CD4-positive, alpha-beta memory T cell (primary cell): ENCODE measurements at regions not wholly inside any gene's neighbourhood (a gene's known extent, or its start where the extent isn't known, plus 50 kb on each side); places are given as distances from the start of the nearest gene placed in this dataset.

ENCODE experiments used
- CTCF ChIA-PET: fragments of 350-600 bp; sonication (Branson Sonifier 250); formaldehyde crosslinking; loops from one replicate; lab custom pipeline; 2021; ENCODE audit warnings: inconsistent platforms; ENCODE audit not compliant: partially characterized antibody; lab: Charles Lee
- POLR2A ChIA-PET: fragments of 350-600 bp; sonication (Branson Sonifier 250); formaldehyde crosslinking; loops from one replicate; lab custom pipeline; 2021; ENCODE audit not compliant: partially characterized antibody; lab: Charles Lee
- DNase-seq, 5 donors: peaks; one replicate each; pipeline versions ENCODE4 v3.0.0 to v3.0.0-alpha.2; 2020 to 2022; ENCODE audit warnings: mixed read lengths in 1 of 5
- H3K27ac ChIP-seq: one replicate; pipeline ENCODE4 v1.7.0; 2013; ENCODE audit warnings: low read depth, low read length
- H3K27me3 ChIP-seq: 2 replicates; pipeline ENCODE4 v1.7.0; 2013; ENCODE audit warnings: mild to moderate bottlenecking, low read length, moderate library complexity; ENCODE audit not compliant: insufficient read depth
- H3K36me3 ChIP-seq: 2 replicates; pipeline ENCODE4 v1.7.0; 2013; ENCODE audit warnings: mild to moderate bottlenecking, low read length, moderate library complexity; ENCODE audit not compliant: insufficient read depth
- H3K4me1 ChIP-seq: 2 replicates; pipeline ENCODE4 v1.7.0; 2013; ENCODE audit warnings: mild to moderate bottlenecking, low read length, moderate library complexity; ENCODE audit not compliant: insufficient read depth
- H3K4me3 ChIP-seq, 2 donors: one replicate each; pipeline ENCODE4 v1.7.0; 2013; ENCODE audit warnings: low read length in 2 of 2, mild to moderate bottlenecking in 1 of 2
- H3K9me3 ChIP-seq, 2 donors: one replicate each; pipeline ENCODE4 v1.7.0; 2013; ENCODE audit warnings: low read length in 2 of 2, control low read depth in 1 of 2; ENCODE audit not compliant: control insufficient read depth in 1 of 2
- H3K27ac Mint-ChIP-seq, 7 donors: one replicate each; pipeline ENCODE4 v1.8.0; 2020 to 2021; ENCODE audit warnings: mixed read lengths in 7 of 7, mild to moderate bottlenecking in 6 of 7, inconsistent platforms in 3 of 7, moderate library complexity in 3 of 7
- H3K27me3 Mint-ChIP-seq, 2 donors: one replicate each; pipeline ENCODE4 v1.8.0; 2020 to 2021; ENCODE audit warnings: mixed read lengths in 2 of 2
- H3K36me3 Mint-ChIP-seq, 2 donors: one replicate each; pipeline ENCODE4 v1.8.0; 2020 to 2021; ENCODE audit warnings: mixed read lengths in 2 of 2, inconsistent platforms in 1 of 2, mild to moderate bottlenecking in 1 of 2
- H3K4me1 Mint-ChIP-seq, 4 donors: one replicate each; pipeline ENCODE4 v1.8.0; 2020 to 2021; ENCODE audit warnings: mixed read lengths in 4 of 4, mild to moderate bottlenecking in 1 of 4
- H3K4me3 Mint-ChIP-seq, 8 donors: one replicate each; pipeline ENCODE4 v1.8.0; 2020 to 2021; ENCODE audit warnings: mixed read lengths in 8 of 8, mild to moderate bottlenecking in 7 of 8, moderate library complexity in 6 of 8, inconsistent platforms in 3 of 8
- H3K9me3 Mint-ChIP-seq, 8 donors: one replicate each; pipeline ENCODE4 v1.8.0; 2020 to 2021; ENCODE audit warnings: mixed read lengths in 8 of 8, mild to moderate bottlenecking in 5 of 8, inconsistent platforms in 3 of 8, moderate library complexity in 1 of 8
- intact Hi-C: fragments of 100-400 bp; cut with micrococcal nuclease; formaldehyde crosslinking; loops from one replicate; pipeline ENCODE4 v1.15.1; 2023

DNA sequence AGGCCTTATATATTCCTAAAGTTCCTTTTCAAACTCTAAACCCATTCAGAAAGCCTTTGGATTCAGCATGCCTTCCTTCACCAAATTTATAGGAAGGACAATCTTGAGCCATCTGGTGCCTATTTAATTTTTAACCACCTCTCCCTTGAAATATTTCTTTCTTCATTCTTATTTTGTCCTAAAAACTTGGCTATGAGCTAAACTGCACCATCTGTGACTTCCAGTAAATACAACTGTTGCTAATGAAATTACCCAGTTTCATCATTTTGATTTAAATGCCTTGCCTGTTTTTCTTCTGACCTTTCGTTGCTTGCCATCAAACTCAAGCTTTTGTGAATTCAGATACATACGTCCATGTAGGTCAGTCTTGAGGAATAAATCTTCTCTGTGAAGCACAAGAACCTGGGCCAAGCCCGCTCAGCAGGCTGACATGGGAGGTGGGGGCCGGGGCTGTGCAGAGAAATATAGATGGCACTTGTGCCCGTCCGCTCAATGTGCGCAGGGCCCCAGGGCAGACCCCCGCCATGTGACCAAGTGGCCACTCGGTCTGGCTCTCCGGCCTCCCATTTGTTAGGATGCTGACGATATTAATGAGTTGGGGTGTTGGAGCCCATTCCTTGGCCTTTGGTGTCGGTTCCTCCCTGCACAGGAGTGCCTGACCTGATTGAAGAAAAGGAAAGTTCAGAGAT lies 335.9 kb downstream of the VPS13C start:
- H3K4me1 Mint-ChIP-seq: no peaks in the 10 kb centered on the region
- no peaks in the 10 kb centered on the region for H3K9me3 Mint-ChIP-seq
- POLR2A ChIA-PET: no interaction called here
- H3K4me3 Mint-ChIP-seq: no peak overlapping the region
- DNase-seq: no peak
- H3K27ac Mint-ChIP-seq: no peak overlapping the region
- Histone ChIP-seq H3K27me3 (no peaks in the 10 kb centered on the region), H3K36me3 (no peaks in the 10 kb centered on the region), H3K4me3 (no peak overlapping the region), H3K4me1 (no peaks in the 10 kb centered on the region), H3K27ac (no peak overlapping the region), H3K9me3 (no peaks in the 10 kb centered on the region)
- CTCF ChIA-PET: interaction anchor here (0.9 kb wide), 1 partner anchor 11 kb away, joined by 3 read pairs; no protein-coding TSS in a partner anchor
- H3K36me3 Mint-ChIP-seq: no peaks in the 10 kb centered on the region
- intact Hi-C loops: no loop called here
- peaks cover 17% of the 10 kb centered on the region in 2 donors for H3K27me3 Mint-ChIP-seq

DNA sequence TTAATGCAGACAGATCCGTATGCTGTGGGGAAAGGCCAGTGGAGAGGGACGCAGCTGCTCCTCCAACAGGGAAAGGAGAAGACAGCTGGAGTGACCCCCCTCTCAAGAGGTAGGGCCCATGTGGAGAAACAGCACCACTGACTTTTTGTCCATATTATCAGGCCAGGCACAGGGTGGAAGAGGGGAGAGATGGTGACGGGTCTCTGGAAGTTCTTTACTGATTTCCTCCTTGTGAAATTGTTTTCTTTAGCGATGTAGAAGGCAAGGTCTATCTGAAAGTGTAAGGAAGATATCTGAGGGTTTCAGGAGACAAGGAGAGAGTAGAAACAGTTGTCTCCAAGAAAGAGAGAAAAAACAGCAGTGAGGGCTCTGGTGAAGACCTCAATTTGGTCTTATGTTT lies 338.8 kb downstream of the VPS13C start:
- Mint-ChIP-seq H3K4me1 (no peaks in the 10 kb centered on the region), H3K27me3 (peaks cover 14 to 19% of the 10 kb centered on the region in 2 donors), H3K4me3 (no peak overlapping the region), H3K27ac (no peak overlapping the region), H3K9me3 (no peaks in the 10 kb centered on the region), H3K36me3 (no peaks in the 10 kb centered on the region)
- intact Hi-C loops: no loop called here
- Histone ChIP-seq H3K4me1 (no peaks in the 10 kb centered on the region), H3K4me3 (no peak overlapping the region), H3K36me3 (no peaks in the 10 kb centered on the region), H3K27ac (no peak overlapping the region), H3K27me3 (no peaks in the 10 kb centered on the region), H3K9me3 (no peaks in the 10 kb centered on the region)
- ChIA-PET CTCF (no interaction called here), POLR2A (no interaction called here)
- no peak for DNase-seq

DNA sequence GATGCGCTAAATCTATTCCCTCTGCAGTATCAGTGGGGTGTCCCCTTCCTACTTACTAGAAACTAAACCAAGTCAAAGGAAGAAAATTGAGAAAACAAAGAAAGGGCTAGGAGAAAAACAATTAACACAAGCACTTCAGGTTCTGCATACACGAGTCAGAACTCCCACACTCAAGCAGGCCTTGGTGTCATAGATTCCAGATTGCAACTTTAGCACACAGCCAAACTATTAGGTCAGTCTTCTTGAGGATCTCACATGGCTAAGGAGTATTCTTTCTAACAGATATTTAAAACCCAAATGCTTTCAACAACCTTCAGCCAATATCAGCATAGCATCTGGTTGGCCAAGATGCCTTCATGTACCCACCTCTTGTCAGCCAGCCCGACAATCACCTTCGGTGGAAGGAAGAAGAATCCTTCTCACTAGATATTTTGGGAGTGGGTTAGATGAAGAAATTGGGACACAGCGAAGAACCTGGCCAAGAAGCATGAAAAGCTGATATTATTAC lies 340.0 kb downstream of the VPS13C start:
- no peak overlapping the region for H3K27ac ChIP-seq
- no peaks in the 10 kb centered on the region for H3K4me1 ChIP-seq
- no peak for DNase-seq
- H3K9me3 ChIP-seq: no peaks in the 10 kb centered on the region
- no peaks in the 10 kb centered on the region for H3K36me3 ChIP-seq
- intact Hi-C loops: no loop called here
- no peak overlapping the region for H3K4me3 ChIP-seq
- H3K4me3 Mint-ChIP-seq: no peak overlapping the region
- no peaks in the 10 kb centered on the region for H3K36me3 Mint-ChIP-seq
- no peak overlapping the region for H3K27ac Mint-ChIP-seq
- peaks cover 13 to 21% of the 10 kb centered on the region in 2 donors for H3K27me3 Mint-ChIP-seq
- POLR2A ChIA-PET: no interaction called here
- no peaks in the 10 kb centered on the region for H3K27me3 ChIP-seq
- no peaks in the 10 kb centered on the region for H3K4me1 Mint-ChIP-seq
- CTCF ChIA-PET: no interaction called here
- no peaks in the 10 kb centered on the region for H3K9me3 Mint-ChIP-seq

DNA sequence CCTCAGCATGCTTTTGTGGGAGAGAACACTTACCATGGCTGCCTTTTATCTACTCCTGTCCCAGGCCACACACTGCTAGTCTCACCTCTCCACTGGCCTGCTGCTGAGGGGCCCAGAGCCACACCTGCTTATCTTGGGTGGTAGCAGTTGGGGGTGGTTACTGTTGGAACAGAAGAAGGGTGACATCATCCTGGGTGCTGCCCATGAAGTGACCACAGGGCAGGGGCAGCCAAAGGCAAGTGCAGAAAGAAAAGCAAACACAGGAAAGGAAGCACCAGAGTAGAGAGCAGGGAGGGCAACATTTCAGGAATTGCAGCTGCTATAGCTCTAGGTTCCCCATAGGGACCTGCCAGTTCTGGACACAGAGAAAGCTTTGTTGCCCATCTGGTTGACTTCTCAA lies 345.2 kb downstream of the VPS13C start:
- Mint-ChIP-seq H3K4me1 (no peaks in the 10 kb centered on the region), H3K27ac (no peak overlapping the region), H3K4me3 (no peak overlapping the region), H3K9me3 (no peaks in the 10 kb centered on the region), H3K27me3 (peaks cover 5 to 16% of the 10 kb centered on the region in 2 donors), H3K36me3 (no peaks in the 10 kb centered on the region)
- Histone ChIP-seq H3K4me3 (no peak overlapping the region), H3K27ac (no peak overlapping the region), H3K27me3 (no peaks in the 10 kb centered on the region), H3K36me3 (no peaks in the 10 kb centered on the region), H3K9me3 (no peaks in the 10 kb centered on the region), H3K4me1 (no peaks in the 10 kb centered on the region)
- POLR2A ChIA-PET: no interaction called here
- intact Hi-C loops: no loop called here
- CTCF ChIA-PET: no interaction called here
- no peak for DNase-seq

DNA sequence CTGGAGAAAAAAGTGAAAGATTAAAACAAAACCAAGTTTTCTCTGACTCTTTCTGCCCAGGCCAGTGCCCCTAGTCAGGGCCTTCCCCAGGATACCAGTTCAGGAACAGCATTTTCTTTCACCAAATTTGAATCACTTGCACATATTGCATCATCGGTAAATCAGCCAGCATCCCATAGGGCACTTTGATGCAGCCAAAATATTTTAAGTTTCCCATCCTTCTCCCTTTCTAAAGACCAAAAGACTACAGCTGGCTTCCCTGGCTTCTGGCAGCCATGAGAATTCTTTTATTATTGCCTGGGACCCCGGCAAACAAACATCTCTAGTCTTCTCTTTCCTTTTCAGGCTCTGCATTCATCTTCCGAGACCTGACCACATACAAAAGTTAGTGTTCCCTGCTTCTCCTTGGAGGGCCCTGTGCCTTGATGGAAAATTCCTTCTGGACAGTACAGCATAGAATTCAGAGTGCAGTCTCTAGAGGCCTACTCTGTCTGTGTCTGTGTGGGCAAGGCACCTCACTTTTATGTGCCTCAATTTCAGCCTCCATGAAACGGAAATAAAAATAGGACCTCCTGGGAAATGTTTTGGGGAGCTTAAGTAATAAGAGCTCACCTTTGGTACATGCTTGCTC lies 348.0 kb downstream of the VPS13C start:
- Histone ChIP-seq H3K9me3 (no peaks in the 10 kb centered on the region), H3K27ac (no peak overlapping the region), H3K4me3 (no peak overlapping the region), H3K4me1 (no peaks in the 10 kb centered on the region), H3K36me3 (no peaks in the 10 kb centered on the region), H3K27me3 (no peaks in the 10 kb centered on the region)
- no peak overlapping the region for H3K4me3 Mint-ChIP-seq
- ChIA-PET POLR2A (no interaction called here), CTCF (no interaction called here)
- H3K27ac Mint-ChIP-seq: no peak overlapping the region
- H3K36me3 Mint-ChIP-seq: no peaks in the 10 kb centered on the region
- intact Hi-C loops: no loop called here
- no peaks in the 10 kb centered on the region for H3K9me3 Mint-ChIP-seq
- peaks cover 0 to 1% (median 0%) of the 10 kb centered on the region in 4 donors for H3K4me1 Mint-ChIP-seq
- no peak for DNase-seq
- peaks cover 5 to 8% of the 10 kb centered on the region in 2 donors for H3K27me3 Mint-ChIP-seq

DNA sequence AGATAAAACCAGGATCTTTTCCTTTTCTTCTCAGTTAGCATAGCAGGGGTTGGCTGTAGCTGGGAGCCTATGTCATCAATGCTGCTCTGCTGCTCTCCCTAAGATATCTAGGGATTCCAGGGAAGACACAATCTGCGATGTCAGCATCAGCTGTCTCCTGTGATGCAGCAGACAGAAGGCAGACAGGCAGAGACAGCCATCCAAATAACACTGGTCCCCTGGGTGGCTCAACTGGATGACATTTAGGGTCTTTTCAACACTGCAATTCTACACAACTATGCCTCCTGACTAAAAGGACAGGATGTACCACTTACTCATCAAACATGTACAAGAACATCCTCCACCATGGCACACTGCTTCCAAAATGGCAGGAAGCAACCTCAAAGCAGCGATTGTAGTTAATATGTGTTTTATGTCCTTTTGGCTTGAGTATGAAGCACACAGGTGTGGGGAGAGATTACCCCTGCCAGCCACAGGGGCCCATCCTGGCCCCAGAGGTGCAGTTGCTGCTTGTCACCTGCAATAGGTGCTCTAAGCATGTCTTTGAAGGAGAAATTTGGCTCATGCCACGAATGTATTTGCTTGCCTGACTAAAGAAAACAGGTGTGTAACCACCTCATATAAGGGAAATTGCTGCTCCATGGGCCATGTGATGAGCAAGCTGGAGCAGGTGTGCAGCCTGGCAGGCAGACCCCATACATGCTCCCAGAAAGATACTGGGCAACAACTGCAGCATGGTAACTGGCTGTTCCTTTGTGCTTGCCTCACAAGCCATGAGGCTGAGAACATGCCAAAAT lies 357.8 kb downstream of the VPS13C start:
- Histone ChIP-seq H3K36me3 (no peaks in the 10 kb centered on the region), H3K27me3 (no peaks in the 10 kb centered on the region), H3K4me3 (no peak overlapping the region), H3K27ac (no peak overlapping the region), H3K9me3 (no peaks in the 10 kb centered on the region), H3K4me1 (no peaks in the 10 kb centered on the region)
- ChIA-PET POLR2A (no interaction called here), CTCF (no interaction called here)
- no peak overlapping the region for H3K27ac Mint-ChIP-seq
- intact Hi-C loops: no loop called here
- DNase-seq: no peak
- peaks cover 0 to 4% (median 0%) of the 10 kb centered on the region in 8 donors for H3K9me3 Mint-ChIP-seq
- peaks cover 0 to 2% (median 0%) of the 10 kb centered on the region in 4 donors for H3K4me1 Mint-ChIP-seq
- H3K36me3 Mint-ChIP-seq: no peaks in the 10 kb centered on the region
- peaks cover 4 to 10% of the 10 kb centered on the region in 2 donors for H3K27me3 Mint-ChIP-seq
- H3K4me3 Mint-ChIP-seq: no peak overlapping the region

DNA sequence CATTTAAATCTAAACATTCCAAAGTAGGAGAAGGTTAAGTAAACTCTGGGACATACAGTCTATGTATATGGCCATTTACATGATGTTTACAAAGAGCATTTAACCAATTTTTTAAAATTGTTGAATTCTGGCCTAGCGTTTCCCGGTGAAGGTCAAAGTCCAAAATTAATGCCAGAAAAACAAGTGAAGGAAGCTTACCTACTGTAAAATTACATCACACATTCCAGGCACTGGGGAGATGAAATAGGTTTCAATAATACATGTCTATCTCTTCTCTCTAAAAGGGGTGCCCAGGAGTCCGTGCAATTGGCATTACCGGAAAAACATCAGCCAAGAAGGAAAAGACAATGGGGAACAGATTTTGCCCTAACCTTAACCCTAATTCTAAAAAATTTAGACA lies 358.8 kb downstream of the VPS13C start:
- CTCF ChIA-PET: no interaction called here
- DNase-seq: no peak
- no peaks in the 10 kb centered on the region for H3K9me3 ChIP-seq
- H3K9me3 Mint-ChIP-seq: peaks cover 0 to 4% (median 0%) of the 10 kb centered on the region in 8 donors
- POLR2A ChIA-PET: no interaction called here
- no peak overlapping the region for H3K27ac Mint-ChIP-seq
- H3K27me3 Mint-ChIP-seq: peaks cover 9 to 11% of the 10 kb centered on the region in 2 donors
- no peak overlapping the region for H3K27ac ChIP-seq
- no peak overlapping the region for H3K4me3 ChIP-seq
- H3K4me1 Mint-ChIP-seq: no peaks in the 10 kb centered on the region
- no peaks in the 10 kb centered on the region for H3K27me3 ChIP-seq
- H3K36me3 Mint-ChIP-seq: no peaks in the 10 kb centered on the region
- no peaks in the 10 kb centered on the region for H3K4me1 ChIP-seq
- H3K36me3 ChIP-seq: no peaks in the 10 kb centered on the region
- intact Hi-C loops: no loop called here
- H3K4me3 Mint-ChIP-seq: no peak overlapping the region
